Fibroblast of lung (primary cell): ENCODE measurements at regions not wholly inside any gene's neighbourhood (a gene's known extent, or its start where the extent isn't known, plus 50 kb on each side); places are given as distances from the start of the nearest gene placed in this dataset.

Experiments used
- EZH2 ChIP-seq: IDR thresholded peaks from 2 replicates; pipeline ENCODE4 v1.5.1; 2012; ENCODE audit warnings: low read length, control low read depth, mild to moderate bottlenecking; ENCODE audit errors: missing control alignments
- TF ChIP-seq, protein P1 (sequence below), 2 donors: IDR thresholded peaks in 1 of 2; conservative IDR thresholded peaks in 1 of 2; 1 replicate in 1 of 2; 2 replicates in 1 of 2; pipeline ENCODE4 v1.5.1; 2011 to 2012; ENCODE audit warnings: low read length in 2 of 2, control low read depth in 1 of 2, inconsistent platforms in 1 of 2, low read depth in 1 of 2, mild to moderate bottlenecking in 1 of 2

DNA sequence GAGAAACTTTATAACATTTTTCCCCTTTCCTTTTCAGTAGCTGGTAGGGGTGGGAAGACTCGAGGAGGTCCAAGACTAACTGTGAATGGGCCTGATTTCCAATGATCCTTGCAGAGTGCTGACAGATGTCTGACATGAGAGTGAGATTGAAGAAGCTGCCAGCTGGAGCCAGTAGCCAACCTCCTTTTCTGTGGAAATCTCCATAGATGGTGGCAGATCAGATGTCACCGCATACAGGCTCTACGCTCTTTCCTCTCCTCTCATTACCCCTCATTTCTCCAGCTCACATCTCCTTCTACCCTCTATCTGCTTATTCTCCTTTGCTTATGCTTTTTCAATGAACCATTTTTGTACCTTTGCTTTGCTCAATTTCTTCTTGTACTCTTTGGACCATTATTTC, 395.2 kb upstream of the TNC start:
- TF ChIP-seq, protein P1, sequence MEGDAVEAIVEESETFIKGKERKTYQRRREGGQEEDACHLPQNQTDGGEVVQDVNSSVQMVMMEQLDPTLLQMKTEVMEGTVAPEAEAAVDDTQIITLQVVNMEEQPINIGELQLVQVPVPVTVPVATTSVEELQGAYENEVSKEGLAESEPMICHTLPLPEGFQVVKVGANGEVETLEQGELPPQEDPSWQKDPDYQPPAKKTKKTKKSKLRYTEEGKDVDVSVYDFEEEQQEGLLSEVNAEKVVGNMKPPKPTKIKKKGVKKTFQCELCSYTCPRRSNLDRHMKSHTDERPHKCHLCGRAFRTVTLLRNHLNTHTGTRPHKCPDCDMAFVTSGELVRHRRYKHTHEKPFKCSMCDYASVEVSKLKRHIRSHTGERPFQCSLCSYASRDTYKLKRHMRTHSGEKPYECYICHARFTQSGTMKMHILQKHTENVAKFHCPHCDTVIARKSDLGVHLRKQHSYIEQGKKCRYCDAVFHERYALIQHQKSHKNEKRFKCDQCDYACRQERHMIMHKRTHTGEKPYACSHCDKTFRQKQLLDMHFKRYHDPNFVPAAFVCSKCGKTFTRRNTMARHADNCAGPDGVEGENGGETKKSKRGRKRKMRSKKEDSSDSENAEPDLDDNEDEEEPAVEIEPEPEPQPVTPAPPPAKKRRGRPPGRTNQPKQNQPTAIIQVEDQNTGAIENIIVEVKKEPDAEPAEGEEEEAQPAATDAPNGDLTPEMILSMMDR (conservative IDR thresholded peaks at IDR 0.05 in 1 of 2, IDR thresholded peaks at IDR 0.05 in 1 of 2; ENCODE audit: low read depth in 1 of 2, low read length in 2 of 2), result no peak
- no peak for TF ChIP-seq EZH2
